ENCODE measurements at regions not wholly inside any gene's neighbourhood (a gene's known extent, or its start where the extent isn't known, plus 50 kb on each side); places are given as distances from the start of the nearest gene placed in this dataset.

- Mint-ChIP-seq H3K4me1 (no peaks in the 10 kb centered on the region), H3K36me3 (ENCODE audit: insufficient read depth in 1 of 3, low read depth in 3 of 3) (no peaks in the 10 kb centered on the region), H3K27ac (no peak overlapping the region; a peak in 1 of 7 replicates), H3K9me3 (peaks cover 2 to 7% of the 10 kb centered on the region in 2 experiments; a peak in 1 of 5 replicates), H3K4me3 (no peak overlapping the region), H3K27me3 (ENCODE audit: low read depth) (peaks cover 47% of the 10 kb centered on the region)
- no peak overlapping the region for H4K8ac ChIP-seq (replicated peaks; ENCODE audit: insufficient read length, low read depth, low read length)
- no peak overlapping the region for H3K4ac ChIP-seq (ENCODE audit: low read depth, low read length)
- H2BK120ac ChIP-seq (ENCODE audit: low read depth, low read length, poor library complexity, severe bottlenecking): no peak overlapping the region
- H3K9me3 ChIP-seq (ENCODE audit: control insufficient read depth, low read depth, low read length): no peaks in the 10 kb centered on the region
- no peak overlapping the region for H2BK15ac ChIP-seq (ENCODE audit: low read depth, low read length)
- no peak overlapping the region for H2BK12ac ChIP-seq (ENCODE audit: insufficient read length, low read depth, low read length)
- H4K91ac ChIP-seq (ENCODE audit: insufficient read length, low read depth, low read length): no peak overlapping the region
- H3T11ph ChIP-seq (ENCODE audit: low read length): no peak overlapping the region
- no peak overlapping the region for H3K9ac ChIP-seq (ENCODE audit: extremely low read depth, insufficient read length, low read length)
- no peak overlapping the region for H3K27ac ChIP-seq (ENCODE audit: insufficient read length, low read depth, low read length)
- H3K56ac ChIP-seq (ENCODE audit: insufficient read length, low read depth, low read length): no peak overlapping the region
- H3K18ac ChIP-seq (ENCODE audit: insufficient read length, low read depth, low read length): no peak overlapping the region
- DNase-seq: no peak
- no peaks in the 10 kb centered on the region for H3K79me1 ChIP-seq (ENCODE audit: insufficient read depth, low read depth, low read length, poor library complexity, severe bottlenecking)
- H3K4me2 ChIP-seq (ENCODE audit: insufficient read depth, insufficient read length, low read length): no peak overlapping the region
- no peaks in the 10 kb centered on the region for H3K23me2 ChIP-seq (ENCODE audit: insufficient read length, low read depth, low read length, poor library complexity, severe bottlenecking)
- no peak overlapping the region for H3K14ac ChIP-seq (ENCODE audit: insufficient read depth, low read length)
- no peaks in the 10 kb centered on the region for H3K27me3 ChIP-seq (ENCODE audit: insufficient read depth, low read length)
- H4K5ac ChIP-seq (ENCODE audit: insufficient read length, low read depth, low read length): no peak overlapping the region
- H3K4me1 ChIP-seq (ENCODE audit: insufficient read depth, low read length): no peaks in the 10 kb centered on the region
- H4K20me1 ChIP-seq (ENCODE audit: control insufficient read depth, insufficient read depth, insufficient read length): no peaks in the 10 kb centered on the region
- H2BK5ac ChIP-seq (ENCODE audit: insufficient read length, low read length): no peak overlapping the region
- TF ChIP-seq, protein P1, sequence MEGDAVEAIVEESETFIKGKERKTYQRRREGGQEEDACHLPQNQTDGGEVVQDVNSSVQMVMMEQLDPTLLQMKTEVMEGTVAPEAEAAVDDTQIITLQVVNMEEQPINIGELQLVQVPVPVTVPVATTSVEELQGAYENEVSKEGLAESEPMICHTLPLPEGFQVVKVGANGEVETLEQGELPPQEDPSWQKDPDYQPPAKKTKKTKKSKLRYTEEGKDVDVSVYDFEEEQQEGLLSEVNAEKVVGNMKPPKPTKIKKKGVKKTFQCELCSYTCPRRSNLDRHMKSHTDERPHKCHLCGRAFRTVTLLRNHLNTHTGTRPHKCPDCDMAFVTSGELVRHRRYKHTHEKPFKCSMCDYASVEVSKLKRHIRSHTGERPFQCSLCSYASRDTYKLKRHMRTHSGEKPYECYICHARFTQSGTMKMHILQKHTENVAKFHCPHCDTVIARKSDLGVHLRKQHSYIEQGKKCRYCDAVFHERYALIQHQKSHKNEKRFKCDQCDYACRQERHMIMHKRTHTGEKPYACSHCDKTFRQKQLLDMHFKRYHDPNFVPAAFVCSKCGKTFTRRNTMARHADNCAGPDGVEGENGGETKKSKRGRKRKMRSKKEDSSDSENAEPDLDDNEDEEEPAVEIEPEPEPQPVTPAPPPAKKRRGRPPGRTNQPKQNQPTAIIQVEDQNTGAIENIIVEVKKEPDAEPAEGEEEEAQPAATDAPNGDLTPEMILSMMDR (conservative IDR thresholded peaks at IDR 0.05): no peak
- no peak overlapping the region for H2BK20ac ChIP-seq (ENCODE audit: low read depth, low read length, poor library complexity, severe bottlenecking)
- WGBS (ENCODE audit: extremely low coverage, insufficient read length, low lambda C conversion rate): no CpG with 5 or more reads among the region's 40 CpGs
- no peaks in the 10 kb centered on the region for H3K79me2 ChIP-seq (ENCODE audit: insufficient read depth, low read length)
- H2AK5ac ChIP-seq (ENCODE audit: insufficient read length, low read length): no peak overlapping the region
- H3K23ac ChIP-seq (ENCODE audit: insufficient read length, low read depth, low read length): no peak overlapping the region
- H2AFZ ChIP-seq (ENCODE audit: low read length): no peak overlapping the region
Measured at GRCh38 chr2:242011991-242012764, 142.6 kb downstream of the RTP5 start.
